Hindlimb muscle (tissue), 1 donor: ENCODE measurements at regions not wholly inside any gene's neighbourhood (a gene's known extent, or its start where the extent isn't known, plus 50 kb on each side); places are given as distances from the start of the nearest gene placed in this dataset.
"Not testable (repeated sequence)": the region's sequence is repeated elsewhere in the genome, so short reads cannot be mapped to it uniquely, and the experiment has no call there.

Experiments used
- DNase-seq: peaks from one replicate; pipeline ENCODE4 v3.0.0-alpha.2; 2013

DNA sequence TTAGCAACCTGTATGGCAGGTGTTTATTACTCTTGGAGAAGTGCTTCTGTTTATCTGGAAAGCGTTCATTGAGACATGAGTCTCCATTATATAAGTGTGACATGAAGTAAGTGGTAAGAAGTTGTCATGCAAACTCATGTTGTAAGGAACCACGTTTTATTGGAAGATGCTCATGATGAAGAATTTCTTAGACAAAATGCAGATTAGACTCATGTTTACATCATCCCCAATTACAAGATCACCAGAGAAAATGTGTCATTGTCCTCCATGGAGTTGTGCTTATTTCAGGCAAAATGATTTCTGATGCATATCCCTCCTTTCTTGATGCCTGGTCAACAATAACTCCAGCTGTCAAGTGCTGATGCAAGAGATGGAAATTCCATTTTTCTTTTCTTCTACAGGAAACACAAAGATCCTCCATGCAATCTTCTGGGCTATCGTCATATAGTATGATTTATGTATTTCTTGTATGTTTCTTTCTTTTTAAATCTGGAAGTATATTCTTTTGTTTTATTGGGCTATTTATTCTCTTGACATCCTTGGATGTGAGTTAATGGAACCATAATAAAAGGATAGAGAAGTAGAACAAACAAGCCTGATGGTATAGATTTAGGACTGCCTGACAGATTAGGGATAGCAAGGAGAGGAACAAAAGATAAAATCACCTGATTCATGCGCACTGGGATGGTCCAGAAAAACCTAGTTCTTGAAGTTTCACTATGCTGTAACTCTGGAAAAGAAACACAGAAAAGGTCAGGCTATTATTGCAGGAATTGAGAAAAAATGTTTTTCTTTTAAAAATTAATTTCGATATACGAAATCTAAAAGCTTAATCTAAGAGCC, 50.7 kb upstream of the DIAPH3 start:
- DNase-seq, result no peak

DNA sequence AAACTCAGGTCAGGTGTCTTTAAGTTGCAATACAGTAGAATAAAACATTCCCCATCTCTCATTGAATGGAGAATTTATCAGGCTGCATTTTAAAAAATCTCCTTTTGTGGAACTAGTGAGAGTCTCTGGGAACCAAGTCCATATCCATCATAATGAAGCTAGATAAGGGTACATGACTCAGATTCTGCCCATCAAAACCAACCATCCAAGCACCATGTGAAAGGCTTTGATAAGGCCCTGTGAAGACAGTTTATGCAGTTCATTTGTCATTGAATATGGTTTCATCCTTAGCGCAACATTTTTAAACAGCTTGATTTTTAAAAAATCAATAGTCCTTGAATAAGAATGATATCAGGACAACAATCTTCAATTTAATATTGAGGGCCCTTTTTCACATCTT, 56.3 kb upstream of the DIAPH3 start:
- no peak for DNase-seq

DNA sequence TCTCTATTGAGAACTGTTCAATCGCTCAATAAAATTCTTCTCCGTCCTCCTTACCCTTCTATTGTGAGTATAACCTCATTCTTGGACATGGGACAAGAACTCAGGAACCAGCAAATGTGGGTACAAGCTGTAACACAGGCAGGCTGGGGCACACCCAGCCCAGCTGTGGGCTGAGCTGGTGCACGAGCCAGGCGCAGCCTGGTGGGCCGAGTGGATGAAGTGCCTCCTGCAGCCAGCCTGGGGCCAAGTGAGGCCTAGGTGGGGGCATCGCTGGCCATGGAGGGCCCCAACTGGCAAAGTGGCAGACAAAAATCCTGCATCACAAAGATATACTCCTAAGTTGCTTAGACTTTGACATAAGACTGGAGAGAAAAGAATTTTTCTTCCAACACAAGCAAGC, 57.9 kb upstream of the DIAPH3 start:
- no peak for DNase-seq

DNA sequence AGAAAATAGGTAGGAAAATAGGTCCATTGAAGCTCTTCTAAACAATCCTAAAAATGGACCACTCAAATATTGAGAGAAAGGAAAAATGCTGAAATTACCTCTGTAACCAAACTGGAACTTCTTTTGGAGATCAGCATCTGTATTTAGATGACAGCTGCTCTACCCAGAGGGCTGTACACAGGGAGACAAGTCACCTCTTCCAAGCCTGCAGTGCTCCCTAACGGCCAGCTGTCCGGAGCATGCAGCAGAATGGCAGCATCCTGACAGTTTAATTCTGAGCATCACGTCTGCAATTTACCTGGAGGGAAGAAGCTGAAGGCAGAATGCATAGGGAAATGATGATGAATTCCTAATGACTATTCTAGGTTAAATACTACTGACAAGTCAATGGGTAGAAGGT, 62.8 kb upstream of the DIAPH3 start:
- DNase-seq, result no peak

DNA sequence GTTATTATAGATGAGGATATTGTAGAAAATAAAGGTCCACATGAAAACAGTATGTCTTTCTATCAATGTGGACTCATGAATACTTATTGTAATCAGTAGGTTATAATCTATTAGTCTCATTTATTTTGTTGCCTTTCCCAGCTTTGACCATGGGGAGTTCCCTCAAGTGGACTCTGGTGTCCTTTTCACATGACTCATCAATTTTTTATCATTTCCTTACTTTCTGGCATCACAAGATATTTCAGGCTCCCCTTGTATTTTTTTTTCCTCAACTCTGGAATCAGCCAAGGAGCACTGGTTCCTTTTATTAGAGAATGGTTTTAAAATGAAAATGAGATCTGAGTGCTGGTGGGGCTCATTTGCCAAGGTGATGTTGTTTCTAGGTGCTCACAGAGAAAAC, 63.4 kb upstream of the DIAPH3 start:
- DNase-seq, result no peak

DNA sequence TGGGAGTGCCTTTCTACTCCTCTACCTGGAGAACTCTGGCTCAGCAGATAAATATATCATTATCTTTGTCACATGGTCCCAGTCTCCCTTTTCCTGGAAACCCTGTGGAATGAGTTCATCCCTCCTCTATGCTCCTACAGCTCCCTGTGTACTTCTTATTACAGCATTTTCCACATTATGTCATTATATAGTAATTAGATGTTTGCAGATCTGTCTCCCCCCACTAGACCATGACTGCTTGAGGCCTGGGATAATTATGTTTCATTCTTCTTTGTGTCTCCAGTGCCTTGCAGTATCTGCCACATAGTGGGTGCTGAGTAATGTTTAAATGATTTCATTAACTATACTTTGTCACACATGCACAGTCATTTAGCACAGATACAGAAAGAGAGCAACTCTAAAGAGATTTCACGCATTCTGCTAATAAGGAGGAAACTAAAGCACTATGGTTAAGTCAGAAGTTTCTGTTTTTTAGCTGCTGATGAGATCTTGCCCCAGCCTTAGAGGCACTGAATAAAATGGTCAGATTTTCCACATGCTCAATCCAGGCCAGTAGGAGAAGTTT, 66.1 kb upstream of the DIAPH3 start:
- DNase-seq, result no peak

DNA sequence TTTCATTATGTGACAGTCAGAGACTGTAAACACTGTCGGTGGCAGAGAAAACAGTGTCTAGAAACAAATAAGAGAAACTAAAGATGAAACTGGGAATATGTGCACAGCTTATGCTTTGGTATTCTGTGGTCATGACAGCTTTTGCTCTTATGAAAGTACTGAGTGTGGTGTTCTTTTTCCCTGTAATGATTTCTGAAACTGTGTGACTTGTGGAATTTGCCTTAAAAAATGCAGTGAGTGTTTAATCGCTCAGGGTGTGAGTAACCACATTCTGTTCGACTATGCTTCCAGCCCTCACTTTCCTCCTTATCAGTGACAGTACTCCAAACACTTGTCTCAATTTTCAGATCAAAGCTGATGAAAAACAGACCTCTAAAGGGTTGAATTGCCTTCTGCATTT, 66.9 kb upstream of the DIAPH3 start:
- no peak for DNase-seq

DNA sequence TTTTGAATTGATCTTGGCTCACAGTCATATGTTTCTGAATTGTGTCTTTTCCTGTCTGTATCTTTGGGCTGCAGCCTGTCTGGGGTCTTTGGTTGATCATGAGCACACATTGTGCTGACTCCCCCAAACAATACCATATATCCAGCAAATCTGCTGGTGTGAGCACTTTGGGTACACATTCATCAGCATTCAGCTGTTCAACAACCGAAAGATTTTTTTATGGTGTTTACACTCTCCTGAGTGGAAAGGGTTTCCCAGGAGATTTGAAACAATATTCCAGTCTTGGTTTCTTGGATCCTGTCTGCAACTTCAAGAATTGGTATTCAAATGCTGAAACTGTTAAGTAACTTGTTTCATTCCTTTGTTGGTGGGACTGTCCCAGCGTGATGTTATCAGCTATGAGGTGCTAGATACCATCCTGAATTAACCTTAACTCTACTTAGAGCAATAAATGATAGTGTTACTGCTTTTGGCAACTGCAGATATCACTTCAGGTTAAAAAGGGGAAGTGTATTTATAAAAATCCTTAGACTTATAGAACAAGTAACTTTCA, 78.4 kb upstream of the DIAPH3 start:
- no peak for DNase-seq

DNA sequence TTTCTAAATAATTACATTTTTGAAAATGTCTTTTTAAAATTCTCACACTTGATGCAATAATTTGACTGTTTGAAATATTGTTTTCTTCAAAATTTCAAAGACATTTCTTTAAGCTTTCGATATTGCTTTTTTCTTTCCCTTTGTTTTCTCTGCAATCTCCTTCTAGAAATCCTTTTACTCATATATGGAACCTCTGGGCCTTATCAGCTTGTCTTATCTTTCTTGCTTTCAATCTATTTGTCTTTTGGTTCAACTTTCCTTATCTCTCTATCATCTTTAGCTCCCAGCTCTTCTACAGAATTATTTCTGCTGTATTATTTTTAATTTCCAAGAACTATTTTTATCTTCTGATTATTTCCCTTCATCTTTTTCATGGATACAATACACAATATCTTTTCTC, 80.7 kb upstream of the DIAPH3 start:
- DNase-seq, result no peak

DNA sequence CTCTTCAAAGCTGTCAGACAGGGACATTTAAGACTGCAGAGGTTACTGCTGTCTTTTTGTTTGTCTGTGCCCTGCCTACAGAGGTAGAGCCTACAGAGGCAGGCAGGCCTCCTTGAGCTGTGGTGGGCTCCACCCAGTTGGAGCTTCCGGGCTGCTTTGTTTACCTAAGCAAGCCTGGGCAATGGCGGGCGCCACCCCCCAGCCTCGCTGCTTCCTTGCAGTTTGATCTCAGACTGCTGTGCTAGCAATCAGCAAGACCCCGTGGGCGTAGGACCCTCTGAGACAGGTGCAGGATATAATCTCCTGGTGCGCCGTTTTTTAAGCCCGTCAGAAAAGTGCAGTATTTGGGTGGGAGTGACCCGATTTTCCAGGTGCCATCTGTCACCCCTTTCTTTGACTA, 87.7 kb upstream of the DIAPH3 start:
- DNase-seq, result not testable (repeated sequence)

DNA sequence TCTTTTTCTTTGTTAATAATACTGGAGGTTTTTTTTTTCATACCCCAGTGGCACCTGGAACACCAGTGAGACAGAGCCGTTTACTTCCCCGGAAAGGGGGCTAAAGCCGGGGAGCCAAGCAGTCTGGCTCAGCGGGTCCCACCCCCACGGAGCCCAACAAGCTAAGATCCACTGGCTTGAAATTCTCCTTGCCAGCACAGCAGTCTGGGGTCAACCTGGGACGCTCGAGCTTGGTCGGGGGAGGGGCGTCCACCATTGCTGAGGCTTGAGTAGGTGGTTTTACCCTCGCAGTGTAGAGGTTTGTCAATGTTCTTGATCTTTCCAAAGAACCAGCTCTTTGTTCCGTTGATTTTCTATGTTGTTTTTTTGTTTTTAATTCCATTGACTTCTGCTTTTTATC, 94.6 kb upstream of the DIAPH3 start:
- no peak for DNase-seq

DNA sequence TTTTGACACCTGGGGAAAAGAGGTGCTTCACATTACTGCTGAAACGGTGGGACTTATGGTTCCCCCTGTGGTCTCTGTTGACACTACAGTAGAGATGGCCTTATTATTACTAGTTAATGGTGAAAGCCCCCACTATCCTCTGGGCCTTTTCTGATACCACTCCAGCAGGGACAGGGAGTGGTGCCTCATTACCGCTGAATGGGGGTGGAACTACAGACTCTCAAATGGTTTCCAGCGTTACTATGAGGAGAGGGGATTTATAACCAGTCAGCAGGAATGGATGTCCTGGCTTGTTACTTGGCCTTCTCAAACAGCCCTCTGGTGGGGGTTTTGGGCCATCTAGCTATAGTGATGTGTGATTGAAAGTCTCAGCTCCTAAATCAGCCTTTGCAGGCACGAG, 96.7 kb upstream of the DIAPH3 start:
- no peak for DNase-seq

DNA sequence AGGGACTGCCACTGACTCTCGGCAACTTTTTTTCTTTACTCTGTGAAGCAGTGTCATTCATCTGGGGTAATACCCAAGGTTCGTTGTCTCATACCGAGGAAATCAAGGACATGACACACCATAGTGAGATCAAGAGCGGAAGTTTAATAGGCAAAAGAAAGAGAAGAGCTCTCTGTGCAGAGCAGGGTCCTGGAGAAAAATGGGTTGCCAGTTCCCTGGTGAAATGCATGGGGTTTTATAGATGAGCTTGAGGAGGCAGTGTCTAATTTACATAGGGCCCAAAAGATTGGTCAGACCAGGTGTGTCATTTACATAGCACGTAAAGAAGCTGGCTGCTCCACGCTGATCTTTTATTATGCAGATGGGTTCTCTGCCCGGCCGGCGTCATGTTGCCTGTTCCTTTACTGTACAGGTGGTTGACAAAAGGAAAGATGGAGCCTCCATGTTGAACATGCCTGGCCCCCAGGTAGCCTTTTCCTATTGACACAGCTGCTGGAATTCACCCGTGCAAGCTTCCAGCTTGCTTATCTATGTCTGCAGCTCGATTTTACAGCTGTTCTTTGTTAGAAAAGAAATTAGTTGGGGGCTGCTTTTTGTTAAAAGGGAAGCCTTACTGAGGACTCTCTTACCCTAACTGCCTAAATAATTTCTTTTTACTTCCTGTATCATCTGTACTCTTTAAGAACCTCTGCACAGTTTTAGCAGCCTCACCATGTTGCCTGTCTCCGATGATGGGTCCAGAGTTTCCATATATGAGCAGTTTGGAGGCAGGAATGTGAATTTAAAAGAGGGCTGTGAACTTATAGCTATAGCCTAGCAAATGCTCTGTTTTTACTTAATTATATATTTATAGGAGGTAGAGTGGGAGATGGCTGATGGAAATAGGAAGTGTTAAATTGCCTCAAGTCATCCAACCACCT, 98.0 kb upstream of the DIAPH3 start:
- no peak for DNase-seq

DNA sequence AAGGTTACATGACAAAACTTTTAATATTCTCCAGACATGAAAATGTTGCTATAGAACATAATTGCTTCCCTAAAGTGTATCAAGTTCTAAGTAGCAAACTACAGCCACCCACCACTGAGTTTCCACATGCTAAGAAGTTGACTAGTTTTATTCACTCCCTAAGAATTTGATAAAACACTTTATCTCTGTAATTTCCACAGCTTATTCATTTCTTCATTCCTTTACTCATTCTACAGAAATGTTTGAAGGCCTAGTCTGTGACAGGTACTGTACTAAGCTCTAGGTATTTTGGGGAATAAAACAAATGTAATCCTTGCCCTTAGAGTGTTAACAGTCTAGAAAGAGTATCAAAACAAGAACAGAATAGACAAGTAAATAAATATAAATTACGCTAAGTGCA, 101.8 kb upstream of the DIAPH3 start:
- DNase-seq, result no peak

DNA sequence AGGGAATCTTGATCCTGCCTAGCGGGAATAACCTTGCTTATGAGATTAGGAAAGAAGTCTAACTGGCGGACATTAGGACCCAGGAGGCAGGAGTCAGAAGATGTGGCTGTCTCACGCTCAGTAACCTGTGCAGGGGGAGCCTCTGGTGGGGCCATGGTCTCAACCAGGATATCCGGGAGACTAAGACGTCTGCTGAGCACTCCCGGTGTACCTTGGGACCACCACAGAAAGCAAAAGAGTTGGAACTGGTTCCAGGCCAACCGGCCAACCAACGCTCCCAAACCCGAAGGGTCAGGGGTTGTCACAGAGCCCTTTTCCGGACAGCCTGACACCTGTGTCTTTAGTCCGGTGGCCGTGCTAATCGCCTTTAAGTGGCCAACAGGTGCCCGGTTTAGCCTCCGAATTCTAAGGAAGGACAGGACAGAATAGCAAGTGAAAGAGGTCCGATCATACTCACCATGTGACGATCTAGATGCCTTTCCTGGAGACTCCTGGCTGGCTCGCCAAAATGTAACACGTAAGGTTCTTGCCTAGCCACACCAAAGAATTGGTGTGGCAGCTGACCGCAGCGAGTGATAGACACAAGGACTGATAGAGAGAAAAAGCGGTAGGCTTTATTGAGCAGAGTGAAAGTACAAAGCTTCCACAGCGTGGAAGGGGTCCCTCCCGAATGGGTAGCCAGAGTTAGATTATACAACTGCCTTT, 103.9 kb upstream of the DIAPH3 start:
- no peak for DNase-seq

DNA sequence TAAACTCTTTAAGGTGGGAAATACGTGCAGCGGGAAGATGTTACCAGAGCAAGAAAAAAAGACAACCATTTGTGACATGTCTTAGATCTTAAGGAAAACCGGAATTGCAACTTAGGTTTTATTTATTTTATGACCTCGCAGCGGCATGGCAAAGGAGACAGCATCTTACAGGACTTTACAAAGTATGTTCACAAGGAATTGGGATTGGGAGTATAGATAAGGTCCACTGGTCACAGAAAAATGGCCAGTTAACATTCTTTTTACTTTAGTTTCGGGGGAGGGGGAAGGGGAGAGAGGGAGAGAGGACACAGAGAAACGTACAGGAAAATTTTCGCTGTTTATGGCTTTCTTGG, 104.5 kb upstream of the DIAPH3 start:
- DNase-seq, result no peak

DNA sequence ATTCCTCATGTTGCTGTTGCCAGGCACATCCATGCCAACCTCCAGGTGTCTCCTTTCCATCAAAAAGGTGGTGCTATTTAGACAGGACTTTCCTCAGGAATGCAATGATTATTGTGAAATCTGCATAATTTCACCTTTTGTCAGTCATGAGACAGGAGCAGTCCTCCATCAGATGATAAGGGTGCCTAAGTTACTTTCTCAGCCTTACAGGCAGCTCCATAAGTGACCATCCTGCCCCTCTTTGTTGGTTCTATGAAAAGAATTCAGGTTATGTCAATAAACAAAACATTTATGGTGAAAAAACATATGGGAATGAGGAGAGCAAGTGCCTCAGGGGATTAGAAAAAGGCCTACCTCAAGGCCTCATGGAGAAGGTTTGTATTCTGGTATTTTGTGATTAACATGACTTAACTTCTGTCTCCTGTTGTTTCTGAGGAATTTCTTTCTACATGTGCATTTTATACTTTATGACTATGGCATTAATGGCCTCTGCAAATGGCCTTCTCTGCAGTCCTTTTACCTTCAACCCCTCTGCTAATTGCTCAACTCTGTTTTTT, 110.3 kb upstream of the DIAPH3 start:
- no peak for DNase-seq

DNA sequence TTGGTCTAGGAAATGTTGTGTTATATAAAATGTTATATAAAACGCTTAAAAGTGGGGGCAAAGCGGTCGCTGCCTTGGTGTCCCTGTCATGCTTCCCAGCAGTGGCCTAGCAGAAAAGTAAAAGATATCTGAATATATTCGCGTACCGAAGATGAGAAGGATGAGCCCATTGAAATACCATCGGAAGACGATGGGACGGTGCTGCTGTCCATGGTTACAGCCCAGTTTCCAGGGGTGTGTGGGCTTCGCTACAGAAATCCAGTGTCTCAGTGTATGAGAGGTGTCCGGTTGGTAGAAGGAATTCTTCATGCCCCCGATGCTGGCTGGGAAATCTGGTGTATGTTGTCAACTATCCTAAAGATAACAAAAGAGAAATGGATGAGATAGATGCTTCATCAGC, 110.9 kb upstream of the DIAPH3 start:
- no peak for DNase-seq

DNA sequence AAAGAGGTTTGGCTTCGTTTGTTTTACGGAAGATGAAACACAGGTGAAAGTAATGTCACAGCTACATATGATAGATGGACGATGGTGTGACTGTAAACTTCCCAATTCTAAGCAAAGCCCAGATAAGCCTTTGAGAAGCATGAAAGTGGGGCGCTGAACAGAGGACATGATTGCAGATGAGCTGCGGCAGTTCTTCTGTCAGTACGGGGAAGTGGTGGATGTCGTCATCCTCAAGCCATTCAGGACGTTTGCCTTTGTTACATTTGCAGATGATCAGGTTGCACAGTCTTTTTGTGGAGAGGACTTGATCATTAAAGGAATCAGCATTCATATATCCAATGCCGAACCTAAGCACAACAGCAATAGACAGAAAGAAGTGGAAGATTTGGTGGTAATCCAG, 111.5 kb upstream of the DIAPH3 start:
- no peak for DNase-seq

DNA sequence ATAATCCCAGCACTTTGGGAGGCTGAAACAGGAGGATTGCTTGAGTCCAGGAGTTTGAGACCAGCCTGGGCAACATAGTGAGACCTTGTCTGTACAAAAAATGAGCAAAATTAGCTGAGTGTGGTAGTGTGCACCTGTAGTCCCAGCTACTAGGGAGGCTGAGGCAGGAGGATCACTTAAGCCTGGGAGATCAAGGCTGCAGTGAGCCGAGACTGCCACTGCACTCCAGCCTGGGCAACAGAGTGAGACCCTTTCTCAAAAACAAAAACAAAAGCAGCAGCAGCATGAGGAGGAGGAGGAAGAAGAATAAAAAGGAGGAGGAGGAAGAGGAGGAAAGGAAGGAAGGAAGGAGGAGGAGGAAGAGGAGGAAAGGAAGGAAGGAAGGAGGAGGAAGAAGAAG, 116.5 kb upstream of the TDRD3 start:
- not testable (repeated sequence) for DNase-seq

DNA sequence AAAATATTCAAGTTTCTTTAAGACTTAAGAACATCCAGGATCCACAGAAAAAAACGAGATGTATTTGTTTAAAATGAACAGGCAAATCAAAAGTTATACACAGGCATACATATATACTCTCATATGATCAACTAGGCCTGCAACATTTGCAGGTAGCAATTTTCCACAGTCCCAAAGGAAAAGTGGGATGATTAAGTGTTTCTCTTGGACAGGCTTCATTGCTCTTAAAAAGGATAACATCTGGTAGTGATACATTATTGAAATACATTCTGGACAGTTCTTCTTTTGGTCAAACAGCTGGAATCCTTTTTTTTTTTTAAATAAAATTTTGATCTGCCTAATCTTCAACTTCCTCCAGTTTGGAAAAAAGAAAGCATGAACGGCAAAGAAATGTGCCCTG, 114.8 kb upstream of the TDRD3 start:
- peak; percentile 58 for DNase-seq

DNA sequence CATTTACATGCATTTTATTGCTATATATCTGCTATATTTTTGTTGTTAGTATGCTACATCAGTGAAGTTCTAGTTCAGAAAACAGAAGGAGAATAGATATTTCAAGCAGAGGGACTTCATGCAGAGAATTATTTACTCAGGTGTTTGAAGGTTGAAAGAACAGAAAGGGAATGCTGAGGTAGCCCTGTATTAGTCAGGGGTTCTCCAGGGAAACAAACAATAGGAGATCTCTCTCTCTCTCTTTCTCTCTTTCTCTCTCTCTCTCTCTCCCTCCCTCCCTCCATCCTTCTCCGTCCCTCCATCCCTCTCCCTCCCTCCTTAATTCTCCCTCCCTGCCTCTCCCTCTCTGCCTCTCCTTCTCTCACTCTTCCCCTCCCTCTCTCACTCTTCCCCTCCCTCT, 114.3 kb upstream of the TDRD3 start:
- no peak for DNase-seq
